GM19463 (cell line): ENCODE measurements at regions not wholly inside any gene's neighbourhood (a gene's known extent, or its start where the extent isn't known, plus 50 kb on each side); places are given as distances from the start of the nearest gene placed in this dataset.
"Not testable (repeated sequence)": the region's sequence is repeated elsewhere in the genome, so short reads cannot be mapped to it uniquely, and the experiment has no call there.

Source experiments
- ATAC-seq: cut with Tn5 transposase; IDR thresholded peaks from one replicate; pipeline ENCODE4 v1.9.1; 2021; ENCODE audit warnings: mild to moderate bottlenecking, moderate library complexity; ENCODE audit not compliant: unreplicated experiment

DNA sequence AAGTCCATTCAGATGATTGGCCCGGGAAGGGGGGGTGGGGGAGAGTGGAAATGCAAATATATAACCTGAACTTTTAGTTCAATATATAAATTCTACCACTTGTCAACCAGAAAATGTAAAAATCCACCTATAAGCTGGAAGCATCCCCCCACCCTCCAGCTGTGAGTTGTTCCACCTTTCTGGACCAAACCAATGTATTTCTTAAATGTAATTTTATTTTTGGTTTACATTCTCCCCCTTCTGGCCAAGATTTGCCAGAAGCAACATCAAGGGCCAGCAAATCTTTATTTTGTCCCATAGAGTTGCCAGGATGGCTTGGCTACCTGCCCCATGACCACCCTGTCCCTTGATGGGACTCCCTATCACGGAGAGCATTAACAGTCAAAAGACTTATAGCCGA lies 545.7 kb downstream of the TBL1XR1 start:
- ATAC-seq, result no peak

DNA sequence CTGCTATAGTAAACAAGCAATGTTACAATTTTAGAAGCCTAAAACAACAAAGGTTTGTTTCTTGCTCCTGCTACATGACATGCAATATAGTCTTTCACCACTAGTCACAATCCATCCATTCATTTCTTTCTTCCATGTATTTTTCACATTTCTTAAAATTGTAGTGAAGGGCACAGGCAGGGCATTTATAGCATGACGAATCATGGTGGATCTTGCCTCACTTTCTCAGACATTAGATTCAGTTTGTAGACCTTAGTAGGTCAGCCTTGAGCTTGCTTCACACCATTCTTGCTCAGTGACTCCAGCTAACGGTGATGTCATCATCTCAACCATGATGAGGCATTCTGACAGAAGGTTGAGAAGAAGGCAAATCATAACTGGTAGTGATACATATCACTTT lies 546.8 kb downstream of the TBL1XR1 start:
- ATAC-seq, result peak; percentile 43

DNA sequence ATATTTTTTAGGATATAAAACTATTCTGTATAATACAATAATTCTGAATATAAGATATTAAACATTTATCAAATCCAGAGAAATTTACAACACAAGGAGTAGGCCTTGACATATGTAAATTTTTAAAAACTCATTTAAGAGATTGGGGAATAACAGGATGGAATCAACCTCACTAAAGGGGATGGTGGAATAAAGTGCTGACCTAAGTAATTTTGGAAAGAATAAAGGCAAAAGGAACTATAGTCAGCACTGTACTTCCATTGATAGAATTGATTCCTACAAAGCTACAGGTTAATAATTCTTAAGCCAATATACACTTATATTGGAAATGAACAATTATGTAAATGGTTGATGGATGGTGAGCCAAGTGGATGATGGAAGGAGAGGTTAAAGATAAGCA lies 549.3 kb downstream of the TBL1XR1 start:
- no peak for ATAC-seq

DNA sequence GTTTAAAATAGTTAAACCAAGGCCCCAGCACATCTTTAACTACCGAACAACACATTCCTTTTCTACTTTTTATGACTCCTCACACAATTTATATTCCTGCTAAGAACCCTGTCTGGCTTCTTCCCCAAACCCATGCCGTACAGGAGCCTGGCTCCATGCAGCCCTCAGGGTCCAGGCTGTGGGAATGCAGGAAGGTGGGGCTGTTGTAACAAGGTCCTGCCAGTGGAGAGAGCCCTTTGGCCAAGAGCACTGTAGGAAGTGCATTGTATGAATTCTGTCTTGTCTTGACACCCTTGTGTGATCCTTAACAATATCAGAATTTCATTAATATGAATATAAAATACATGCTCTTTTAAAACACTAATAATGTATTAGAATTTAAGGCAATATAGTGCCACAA lies 563.8 kb downstream of the TBL1XR1 start:
- no peak for ATAC-seq

DNA sequence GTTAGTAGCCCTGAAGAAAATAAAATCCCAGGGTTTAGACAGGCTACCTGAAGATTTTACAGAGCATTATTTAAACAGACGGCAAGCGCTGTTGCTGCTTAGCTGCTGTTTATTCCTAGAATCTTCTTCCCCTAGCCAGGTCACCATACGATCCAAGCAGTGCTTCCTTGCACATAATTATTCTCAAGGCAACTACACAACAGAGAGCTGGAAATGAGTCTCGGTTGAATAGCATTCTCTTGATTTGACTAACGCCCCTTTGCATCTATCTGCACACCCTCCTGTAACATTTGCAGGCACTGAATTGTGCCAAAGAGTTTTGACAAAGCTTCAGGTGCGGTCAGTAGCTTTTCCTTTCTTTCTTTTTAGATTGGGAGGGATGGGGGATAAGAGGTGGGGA lies 564.4 kb downstream of the TBL1XR1 start:
- no peak for ATAC-seq

DNA sequence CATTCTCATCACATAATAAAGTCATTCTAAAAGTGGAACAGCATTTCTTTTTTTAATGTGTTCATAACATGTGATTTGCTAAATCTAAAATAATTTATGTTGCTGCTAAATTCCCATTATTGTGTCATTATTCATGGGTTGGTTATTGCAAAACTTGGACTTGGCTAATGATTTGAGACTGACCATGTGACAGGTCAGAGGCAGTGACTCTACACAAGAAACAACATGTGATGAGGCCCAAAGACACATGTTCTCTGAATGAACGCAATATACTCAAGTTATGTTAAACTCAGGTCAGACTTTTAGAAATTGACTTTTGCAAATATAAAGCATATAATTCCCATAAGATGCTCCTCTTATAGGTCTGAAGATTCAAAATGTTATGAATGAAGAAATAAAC lies 566.1 kb downstream of the TBL1XR1 start:
- ATAC-seq, result no peak

DNA sequence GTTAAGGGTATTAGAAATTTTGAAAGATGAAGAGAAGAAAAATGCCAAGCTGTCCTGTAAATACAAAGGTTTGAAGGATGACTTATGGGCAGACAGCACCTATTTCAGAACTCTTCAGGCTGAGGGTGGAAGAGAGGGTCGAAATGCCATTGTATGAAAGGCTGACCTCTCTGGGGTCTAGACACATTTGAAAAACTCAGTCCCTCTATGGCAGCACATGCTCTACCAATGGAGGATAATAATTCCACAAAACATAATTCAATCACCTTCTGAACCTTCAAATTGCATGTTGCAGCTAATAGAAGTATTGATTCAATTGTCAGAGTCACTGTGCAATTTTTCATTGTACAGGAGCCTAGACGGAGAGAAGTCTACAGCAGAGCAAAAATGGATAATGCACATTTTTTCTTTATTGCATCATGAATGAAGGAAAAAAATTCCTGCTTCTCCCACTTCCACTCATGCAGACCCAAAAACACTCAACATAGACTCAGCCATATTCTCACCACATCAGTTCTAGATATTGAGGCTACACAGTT lies 569.1 kb downstream of the TBL1XR1 start:
- no peak for ATAC-seq

DNA sequence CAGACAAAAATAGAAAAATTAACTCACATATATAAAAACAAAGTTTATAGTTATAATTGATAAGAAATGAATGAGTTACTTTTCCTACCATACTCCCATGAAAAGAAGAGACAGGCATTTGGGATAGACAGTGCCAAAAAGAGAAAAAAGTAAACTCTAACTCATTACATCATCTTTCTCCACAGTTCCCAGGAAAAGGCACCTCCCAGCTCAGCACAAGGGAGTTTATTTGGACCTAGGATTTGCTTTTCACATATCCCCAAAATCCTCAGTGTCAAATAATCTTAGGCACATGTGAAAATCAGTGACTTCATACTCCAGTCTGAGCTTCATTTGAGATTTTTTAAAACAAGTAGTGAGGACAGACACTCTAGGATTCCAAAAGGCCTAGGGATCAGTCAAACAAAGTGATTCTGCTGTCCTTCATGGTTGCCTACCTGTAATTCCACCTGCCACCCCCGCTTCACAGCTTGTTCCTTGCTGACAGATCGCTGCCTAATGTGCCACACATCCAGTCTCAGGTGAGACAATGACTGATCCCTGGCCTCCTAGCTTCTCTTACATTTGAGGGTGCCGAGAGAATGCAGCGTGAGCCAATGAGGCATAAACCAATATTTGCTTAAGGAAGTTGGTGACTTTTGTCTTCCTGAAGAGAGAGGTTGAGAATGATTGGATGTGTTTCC lies 573.7 kb downstream of the TBL1XR1 start:
- ATAC-seq, result no peak

DNA sequence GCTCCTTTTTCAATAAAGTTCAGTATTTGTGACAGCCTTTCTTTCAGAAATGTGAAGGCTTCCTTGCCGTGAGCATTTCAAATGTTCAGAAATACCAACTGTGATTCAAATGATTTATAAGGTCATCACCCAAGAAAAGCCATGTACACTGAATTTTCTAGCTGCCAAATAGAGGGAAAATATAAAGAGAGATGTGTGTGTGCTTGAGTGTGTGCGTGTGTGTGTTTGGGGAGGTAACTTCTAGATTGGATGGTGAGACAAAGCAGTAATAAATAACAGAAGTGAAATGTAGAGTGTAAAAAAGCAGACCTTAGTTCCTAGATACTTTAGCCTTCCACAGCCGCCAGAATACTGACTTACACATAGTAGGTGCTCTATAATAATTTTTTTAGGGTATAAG lies 577.4 kb downstream of the TBL1XR1 start:
- ATAC-seq, result no peak

DNA sequence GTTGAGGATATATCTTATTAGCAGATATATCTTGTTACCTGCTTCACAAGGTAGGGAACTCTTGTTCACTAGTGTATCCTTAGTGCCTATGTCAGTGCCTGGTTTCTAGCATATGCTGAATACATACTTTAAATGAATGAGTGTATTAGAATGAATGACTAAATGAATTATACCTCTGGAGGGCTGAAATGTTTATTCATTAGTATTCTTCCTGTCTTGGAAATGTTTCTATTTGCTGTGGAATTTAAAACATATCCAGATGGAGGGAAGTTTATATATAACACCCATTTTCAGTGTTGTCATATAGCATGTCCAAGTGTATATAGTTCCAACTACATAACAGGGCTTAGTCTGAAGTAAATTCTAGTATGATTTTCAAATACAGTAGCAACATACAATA lies 581.5 kb downstream of the TBL1XR1 start:
- ATAC-seq, result no peak

DNA sequence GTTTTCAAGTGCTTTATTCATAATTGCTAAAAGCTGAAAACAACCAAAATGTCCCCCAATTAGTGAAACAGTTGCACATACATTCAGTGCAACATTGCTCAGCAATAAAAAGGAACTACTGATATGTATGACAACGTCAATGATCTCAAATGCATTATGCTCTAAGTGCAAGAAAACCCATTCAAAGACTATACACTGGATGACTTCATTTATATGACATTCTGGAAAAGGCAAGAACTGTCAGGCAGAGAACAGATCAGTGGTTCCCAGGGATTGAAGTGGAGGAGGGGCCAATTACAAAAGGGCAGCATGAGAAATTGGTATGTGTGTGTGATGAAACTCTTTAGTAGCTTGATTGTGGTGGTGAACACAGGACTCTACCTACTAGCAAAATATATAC lies 585.6 kb downstream of the TBL1XR1 start:
- ATAC-seq, result no peak

DNA sequence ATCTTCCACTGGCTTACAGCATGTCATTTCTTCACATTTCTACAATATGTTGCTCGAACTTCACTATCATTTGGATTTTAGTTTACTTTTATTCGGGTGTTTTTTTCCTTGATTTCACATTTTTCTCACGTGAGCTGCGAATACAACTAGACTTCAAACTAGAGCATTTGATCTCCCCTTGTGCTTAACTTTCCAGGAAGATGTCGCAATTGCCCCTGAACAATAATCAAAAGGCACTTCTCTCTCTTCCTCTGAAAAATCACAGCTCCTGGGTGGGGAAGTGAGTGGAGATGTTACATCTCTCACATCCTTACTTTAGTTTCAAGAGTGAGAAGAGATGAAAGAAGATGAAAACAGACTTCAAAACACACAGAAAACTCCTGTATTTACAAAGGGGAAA lies 587.9 kb downstream of the TBL1XR1 start:
- no peak for ATAC-seq

DNA sequence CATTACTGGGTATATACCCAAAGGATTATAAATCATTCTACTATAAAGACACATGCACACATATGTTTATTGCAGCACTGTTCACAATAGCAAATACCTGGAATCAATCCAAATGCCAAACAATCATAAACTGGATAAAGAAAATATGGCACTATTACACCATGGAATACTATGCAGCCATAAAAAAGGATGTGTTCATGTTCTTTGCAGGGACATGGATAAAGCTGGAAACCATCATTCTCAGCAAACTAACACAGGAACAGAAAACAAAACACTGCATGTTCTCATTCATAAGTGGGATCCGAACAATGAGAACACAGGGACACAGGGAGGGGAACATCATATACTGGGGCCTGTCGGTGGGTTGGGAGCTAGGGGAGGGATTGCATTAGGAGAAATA lies 591.7 kb downstream of the TBL1XR1 start:
- not testable (repeated sequence) for ATAC-seq

DNA sequence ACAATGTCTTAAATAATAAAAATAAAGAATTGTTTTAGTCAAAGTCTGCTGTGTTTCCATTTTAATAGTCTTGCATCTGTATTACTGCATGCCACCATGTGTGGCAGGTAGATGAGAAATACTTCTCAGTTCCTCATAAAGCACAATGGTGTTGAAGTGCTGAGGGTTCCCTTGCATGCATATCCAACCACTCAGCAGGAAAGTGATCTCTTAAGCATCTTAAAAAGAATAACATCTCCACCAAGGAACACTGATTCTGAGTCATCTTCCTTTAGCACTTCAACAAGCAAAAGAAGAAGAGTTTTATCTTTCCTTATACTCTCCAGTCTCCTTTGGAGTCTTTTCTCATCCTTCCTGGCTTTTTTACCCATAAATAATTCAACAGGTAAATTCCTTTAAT lies 602.0 kb downstream of the TBL1XR1 start:
- ATAC-seq, result no peak

DNA sequence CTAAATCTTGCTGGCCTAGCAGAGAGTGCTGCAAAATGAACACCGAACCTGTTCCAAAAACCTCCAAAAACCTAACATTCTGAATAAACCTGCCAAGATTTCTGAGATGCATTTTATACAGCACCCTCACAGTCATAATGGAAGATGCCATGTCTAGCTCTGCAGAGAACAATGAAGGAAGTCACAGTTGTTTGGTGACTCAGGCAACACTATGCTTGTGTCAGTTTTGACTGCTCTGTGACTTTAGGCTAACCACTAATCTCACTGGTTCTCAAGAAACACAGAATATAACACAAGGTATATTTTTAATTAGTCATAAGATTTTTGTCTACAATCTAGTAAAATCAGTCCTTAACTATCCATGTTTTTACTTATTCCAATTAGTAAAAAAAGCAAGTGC lies 606.6 kb downstream of the TBL1XR1 start:
- peak; percentile 52 for ATAC-seq

DNA sequence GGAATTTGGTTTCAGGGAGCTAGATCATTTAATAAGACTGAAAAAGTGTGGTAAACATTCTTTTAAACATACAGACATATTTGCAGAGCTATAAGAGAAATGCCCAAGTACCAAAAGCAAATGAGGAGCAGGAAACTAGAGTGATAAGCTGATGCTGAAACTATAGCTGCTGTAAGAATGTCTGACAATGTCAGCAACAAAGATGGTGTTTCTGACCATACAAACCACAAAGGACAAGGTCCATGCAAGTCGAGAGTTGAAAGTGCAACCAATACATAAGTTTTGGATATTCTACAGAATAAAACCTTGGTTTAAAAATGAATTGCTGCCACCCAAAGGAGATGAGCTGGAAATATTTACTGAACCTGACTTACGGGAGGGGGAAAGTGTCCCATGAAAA lies 610.2 kb downstream of the TBL1XR1 start:
- peak; percentile 90 for ATAC-seq

DNA sequence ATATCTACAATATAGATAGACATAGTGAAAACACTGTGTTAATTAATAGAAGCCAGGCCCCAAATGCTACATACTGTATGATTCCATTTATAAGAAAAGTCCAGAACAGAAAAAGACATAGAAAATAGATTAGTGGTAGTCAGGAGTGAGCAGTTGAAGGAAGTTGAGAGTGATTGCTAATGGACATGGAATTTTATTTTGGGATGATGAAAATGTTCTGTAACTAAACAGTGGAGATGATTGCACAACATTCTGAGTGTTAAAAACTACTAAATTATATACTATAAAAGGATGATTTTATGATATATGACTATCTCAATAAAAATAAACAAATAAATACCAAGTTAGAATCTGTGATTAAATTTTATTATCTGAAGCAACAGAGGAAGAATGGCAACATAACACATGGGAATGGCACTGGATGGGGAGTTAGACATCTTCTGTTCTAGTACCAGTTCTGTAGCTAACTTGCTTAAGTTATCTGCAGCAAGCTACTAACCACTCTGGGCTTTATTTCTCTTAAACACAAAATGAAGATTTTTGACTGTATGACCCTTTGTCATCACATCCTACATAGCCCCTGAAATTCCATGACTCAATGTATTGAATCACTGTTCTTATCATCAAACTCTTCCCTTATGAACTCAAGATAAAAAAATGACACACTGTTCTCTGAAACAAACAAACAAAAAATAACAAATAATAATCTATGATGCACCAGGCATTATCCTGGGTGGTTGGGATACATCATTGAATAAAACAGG lies 612.7 kb downstream of the TBL1XR1 start:
- no peak for ATAC-seq

DNA sequence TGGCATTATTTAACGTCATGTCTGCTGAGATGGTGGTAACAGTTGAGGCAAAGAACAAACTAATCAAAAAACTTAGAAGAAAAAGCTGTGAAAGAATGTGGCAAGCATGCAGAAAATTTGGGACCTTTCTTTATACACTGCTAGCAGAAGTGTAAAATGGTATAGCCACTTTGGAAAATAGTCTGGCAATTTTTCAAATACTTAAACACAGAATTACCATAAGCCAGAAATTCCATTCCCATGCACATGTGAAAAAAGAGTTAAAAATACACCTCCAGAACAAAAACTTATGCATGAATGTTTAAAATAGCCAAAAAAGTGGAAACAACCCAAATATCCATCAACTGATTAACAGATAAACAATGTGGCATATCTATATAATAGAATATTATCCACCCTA lies 613.3 kb downstream of the TBL1XR1 start:
- no peak for ATAC-seq

DNA sequence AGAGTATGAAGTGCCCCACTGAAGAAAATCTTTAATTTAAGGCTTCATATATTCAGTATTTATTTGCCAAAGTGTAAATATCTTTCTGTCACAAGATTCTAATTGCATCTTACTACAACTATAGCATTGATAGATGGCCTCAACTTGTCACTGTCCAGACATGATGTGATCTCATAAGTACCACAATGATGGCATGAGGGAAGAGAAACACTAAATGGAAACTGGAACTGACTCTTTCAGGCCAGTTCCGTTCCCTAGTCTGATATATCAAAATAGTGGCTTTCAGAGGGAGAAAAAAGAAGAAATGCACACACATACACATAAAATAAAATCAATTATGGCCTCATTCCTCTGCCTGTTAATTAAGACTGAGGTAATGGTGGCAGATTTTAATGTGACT lies 615.7 kb downstream of the TBL1XR1 start:
- ATAC-seq, result peak; percentile 32

DNA sequence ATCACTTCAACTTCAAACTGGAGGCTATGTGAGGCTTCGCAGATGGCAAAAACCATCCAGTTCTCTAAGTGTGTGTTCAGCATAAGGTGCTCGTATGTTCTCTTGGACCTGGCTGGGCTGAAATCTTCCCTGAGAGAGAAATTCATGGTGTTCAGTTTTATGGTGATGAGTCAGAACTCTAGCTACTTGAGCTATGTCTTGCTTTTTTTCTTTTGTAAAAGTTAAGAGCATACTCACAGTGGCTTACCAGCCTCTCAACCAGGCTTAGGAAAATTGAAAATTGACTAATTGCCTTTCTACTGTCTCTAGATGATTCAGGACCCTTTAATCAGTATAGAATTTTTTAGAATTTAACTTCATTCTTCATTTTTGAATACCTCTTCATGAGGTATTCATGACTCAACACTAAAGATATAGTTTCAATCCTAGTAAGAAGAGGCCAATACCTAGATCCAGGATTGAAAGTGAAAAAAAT lies 617.5 kb downstream of the TBL1XR1 start:
- peak; percentile 74 for ATAC-seq

DNA sequence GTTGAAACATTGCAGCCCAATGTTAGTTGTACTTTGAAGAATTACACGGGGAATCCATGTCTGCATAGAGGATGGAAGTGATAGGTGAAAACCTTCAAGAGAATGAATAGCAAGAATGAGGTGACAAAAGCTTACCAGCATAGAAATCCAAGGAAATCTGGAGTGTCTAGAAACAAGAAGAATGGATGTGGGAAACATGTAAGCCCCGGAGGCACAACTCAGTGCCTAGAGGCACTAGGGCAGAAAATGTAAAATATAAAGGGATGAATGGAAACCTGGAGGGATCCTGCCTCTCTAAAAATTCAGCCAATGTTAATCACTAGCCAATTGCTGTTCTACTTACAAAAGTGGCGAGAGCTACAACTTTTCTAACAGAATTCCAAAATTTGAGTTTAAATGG lies 619.0 kb downstream of the TBL1XR1 start:
- no peak for ATAC-seq

DNA sequence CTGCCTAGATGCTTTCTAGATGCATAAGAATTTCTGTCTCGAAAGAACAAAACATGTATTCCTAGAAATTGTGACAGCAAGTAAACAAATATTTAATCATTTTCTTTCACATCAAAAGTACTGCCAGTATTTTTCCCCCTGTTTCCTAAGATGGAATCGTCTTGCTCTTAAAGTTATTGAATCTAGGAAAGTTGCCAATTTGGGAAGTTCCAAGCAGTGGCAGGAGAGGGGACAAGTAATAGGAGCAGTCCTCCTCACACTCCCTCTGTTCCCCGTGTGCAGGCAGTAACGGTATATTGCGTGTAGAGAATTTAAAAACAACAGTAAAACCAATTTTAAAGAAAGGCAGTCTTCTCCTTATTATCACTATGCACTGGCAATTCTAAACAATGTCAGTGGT lies 619.8 kb downstream of the TBL1XR1 start:
- no peak for ATAC-seq
